Tongue (tissue), 1 donor: ENCODE measurements at regions not wholly inside any gene's neighbourhood (a gene's known extent, or its start where the extent isn't known, plus 50 kb on each side); places are given as distances from the start of the nearest gene placed in this dataset.
"Not testable (repeated sequence)": the region's sequence is repeated elsewhere in the genome, so short reads cannot be mapped to it uniquely, and the experiment has no call there.

Source experiments
- DNase-seq: peaks from one replicate; pipeline ENCODE4 v3.0.0-alpha.2; 2015

DNA sequence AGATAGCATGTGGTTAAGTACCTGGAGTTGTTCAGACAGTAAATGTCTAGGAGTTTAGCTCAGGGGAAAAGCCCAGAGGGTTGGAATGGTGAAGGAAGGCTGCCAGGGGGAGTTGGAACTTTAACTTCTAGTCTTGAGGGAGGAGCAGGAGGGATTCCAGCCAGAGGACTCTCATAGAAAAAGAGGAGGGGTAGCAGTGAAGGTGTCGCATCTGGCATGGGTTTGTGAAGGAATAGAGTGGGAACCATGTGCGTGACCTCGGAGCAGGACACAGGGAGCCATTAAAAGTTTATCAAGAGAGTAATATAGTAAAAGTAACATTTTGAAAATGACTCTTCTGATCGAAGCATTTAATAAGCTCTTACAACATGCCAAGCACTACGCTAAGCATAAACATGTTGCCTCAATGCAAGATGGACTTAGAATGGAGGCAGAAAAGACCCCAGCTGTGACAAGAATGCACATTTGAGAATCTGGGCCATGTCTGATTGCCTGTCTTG is 632.4 kb upstream of the CAMK1G start:
- no peak for DNase-seq

DNA sequence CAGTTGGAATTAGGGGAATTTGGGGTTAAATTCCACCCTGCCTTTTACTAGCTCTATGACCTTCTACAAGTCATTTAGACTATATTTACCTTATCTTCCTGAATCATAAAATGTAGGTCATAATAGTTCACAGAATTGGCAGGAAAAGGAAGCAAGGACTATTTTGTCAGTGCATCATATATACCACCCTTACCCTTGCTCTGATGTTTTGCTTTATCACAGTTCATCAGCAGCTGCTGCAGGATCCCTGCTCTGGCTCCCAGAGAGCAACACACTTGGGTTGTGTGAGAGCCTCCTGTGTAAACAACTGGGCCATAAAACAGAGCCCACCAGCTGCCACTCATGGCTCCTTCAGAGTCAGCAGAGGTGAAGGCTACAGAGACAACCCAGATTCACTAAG is 631.6 kb upstream of the CAMK1G start:
- no peak for DNase-seq

DNA sequence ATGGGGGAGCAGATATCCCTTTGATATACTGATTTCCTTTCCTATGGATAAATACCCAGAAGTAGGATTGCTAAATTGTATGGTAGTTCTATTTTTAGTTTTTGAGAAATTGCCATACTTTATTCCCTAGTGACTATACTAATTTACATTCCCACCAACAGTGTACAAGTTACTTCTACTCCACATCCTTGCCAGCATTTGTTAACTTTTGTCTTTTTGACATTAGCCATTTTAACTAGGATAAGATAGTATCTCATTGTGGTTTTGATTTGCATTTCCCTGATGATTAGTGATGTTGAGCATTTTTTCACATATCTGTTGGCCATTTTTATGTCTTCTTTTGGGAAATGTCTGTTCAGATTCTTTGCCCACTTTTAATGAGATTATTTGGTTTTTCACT is 620.6 kb upstream of the CAMK1G start:
- no peak for DNase-seq

DNA sequence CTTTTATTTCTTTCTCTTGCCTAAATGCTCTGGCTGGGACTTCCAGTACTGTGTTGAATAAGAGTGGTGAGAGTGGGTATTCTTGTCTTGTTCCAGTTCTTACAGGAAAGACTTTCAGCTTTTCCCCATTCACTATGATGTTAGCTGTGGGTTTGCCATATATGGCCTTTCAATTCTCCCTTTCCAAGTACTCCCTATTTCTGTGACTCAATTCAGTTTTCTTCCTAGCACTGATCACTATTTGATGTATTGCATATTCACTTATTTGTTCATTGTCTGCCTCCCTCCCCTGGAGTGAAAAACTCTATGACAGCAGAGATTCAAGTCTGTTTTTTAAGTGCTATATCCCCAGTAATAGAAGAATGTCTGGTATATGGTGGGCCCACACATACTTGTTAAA is 618.2 kb upstream of the CAMK1G start:
- no peak for DNase-seq

DNA sequence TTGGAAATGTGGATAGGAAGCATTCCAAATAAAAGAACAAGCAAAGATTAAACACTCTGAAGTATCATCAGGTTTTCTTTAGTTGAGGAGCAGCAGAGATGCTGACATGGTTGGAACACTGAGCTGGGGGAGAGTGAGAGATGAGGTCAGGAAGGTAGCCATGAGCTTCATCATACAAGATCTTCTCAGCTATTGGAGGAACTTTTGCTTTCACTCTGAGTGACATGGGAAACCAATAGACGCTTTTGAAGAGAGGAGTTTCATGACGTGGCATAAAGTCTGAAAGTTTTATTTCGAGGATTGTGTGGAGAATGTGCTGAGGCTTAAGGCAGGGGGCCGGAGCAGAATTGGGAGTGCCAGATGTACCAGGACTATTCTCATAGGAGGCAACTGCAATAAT is 616.2 kb upstream of the CAMK1G start:
- DNase-seq, result no peak

DNA sequence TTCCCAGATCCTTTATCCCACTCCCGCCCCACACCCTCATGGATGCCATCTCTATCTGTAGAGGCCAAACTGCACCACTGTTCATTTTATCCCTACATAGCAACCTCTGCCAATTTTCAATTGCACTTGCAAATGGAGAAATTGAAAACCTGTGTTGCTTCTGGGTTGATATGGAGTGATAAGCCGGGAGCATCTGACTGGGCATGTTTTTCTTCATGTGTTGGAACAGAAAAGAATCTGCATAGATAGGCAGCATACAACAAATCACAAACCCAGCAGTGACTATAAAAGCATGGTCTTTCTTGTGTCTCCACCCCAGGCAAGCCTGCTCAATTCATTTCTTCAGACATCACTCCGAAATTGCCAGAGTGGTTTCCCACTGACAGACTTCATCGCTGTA is 608.8 kb upstream of the CAMK1G start:
- no peak for DNase-seq

DNA sequence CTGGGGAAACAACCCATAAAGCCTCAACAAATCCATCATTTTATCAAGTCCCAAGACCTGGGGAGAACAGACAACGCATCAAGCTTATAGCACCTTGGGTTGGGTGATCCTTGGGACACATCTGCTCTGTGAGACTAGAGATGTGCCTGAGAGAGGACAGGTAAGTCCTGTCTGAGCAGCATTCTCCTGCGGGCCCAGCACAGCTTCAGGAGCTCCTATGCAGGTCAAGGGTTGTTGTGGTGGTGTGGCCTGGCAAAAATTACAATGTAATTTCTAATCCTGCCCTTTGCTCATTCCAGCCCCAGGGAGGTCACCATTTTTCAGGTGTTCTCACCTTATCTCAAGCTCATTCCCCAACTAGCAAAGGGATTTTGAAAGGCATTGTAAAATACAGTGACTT is 608.1 kb upstream of the CAMK1G start:
- no peak for DNase-seq

DNA sequence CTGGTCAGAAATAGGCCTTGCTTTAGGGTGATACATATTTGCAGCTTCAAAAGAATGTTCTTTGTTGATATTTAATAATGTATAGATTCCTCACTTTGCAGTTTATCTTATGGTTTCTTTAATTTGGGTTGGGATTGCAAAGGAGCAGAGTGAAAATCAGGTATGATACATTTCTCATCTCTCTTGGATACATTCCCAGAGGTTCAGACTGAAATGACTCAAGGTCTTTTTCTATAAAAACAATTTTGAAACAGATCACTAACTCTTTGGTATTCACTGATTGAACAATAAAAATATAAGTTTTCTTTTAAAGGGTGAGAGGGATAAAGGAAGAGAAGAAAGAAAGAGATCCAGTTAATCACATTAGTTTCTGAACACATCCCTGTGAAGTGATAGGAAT is 606.5 kb upstream of the CAMK1G start:
- DNase-seq, result no peak

DNA sequence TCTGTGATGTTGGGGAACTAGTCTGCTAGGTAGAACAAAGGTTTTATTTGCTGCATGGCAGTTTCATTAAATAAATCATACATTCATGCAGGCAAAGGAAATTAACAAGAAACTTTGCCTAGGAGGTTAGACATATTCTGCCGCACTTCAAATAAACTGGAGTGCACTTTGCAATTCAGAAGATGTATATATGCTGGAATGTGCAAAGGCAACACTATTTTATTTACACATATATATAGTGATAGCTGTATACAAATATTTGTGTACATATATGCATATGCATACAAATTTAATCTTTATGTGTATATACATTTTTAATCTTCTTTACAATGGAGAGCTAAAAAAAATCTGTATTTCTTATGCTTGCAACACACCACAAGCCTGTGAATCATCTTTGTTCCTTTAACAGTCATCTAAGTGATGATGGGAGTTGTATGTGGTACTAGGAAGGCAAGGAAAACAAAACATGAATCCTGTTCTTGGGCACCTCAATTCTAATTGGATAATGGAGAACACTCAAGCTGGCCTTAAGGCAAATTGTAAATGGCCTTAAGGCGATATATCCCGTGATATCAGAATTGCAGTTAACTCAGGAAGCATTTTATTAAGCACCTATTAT is 605.8 kb upstream of the CAMK1G start:
- no peak for DNase-seq

DNA sequence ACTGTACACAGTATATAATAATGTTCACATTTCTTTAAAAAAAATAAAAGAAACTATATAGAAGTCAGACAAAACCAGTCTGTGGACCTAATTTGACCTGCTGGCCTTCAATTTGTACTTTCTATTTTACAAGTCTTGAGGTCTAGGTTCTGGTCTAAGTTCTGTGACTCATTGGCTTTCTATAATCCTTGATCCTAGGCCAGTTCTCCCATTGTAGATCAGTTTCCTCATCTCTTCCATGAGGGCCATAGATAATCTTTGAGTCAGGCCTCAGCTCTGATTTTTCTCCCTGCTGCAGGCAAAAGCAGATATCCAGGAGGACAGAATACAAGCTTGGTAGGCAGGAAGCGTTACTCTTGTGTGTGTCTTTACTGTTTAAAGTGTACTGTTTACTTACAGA is 603.7 kb upstream of the CAMK1G start:
- DNase-seq, result no peak

DNA sequence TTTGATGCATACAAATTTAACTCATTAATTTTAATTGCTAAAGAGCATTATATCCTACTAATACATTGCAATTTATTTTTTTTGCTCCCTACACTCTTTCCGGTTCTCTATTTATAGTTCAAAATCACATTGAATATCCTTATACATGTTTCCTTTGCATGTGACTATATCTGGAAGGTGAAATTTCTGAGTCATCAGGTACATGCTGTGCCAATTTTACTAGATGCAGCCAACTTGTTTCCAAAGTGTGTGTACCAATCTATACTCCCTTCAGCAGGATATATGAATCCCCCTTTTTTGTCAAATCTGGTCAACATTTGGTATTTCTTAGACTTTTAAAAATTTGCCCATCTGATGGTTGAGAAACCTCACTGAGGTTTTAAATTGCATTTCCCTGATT is 602.9 kb upstream of the CAMK1G start:
- no peak for DNase-seq

DNA sequence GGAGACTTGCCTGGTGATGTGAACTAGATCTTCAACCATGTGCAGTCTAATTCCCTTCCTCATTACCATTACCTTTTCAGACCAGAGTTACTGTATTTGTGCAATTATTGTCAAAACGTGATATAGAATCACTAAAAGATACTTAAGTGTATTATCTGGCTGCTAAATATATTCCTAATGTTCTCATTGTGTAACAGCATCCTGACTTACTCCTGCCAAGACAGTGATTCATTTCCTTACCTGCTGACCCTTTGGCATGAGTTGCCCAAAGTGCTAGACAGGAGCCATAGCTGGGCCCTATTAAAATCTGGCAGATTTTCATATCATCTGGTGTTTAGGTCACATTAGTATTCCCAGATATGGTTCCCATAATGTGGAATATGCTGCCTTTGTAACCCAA is 598.3 kb upstream of the CAMK1G start:
- no peak for DNase-seq

DNA sequence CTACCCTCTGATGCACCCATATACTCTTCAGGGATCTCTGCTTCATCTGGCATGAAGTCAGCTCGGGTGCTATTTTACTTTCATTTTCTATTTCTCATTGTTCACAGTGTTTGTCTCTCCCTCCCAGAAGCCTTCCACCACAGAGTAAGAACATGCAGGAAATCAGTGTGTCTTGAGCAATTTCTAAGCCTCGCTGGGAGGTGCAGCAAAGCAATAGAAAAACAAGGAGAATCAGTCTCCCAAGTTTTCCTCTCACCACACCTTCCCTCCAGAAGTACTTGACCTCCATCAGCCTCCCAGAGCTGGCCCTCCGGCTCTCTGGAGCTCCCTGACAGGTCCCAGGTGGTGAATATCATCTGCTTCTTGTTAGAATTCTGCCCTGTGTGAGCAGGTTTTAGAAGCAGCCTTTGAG is 594.7 kb upstream of the CAMK1G start:
- DNase-seq, result peak; percentile 28

DNA sequence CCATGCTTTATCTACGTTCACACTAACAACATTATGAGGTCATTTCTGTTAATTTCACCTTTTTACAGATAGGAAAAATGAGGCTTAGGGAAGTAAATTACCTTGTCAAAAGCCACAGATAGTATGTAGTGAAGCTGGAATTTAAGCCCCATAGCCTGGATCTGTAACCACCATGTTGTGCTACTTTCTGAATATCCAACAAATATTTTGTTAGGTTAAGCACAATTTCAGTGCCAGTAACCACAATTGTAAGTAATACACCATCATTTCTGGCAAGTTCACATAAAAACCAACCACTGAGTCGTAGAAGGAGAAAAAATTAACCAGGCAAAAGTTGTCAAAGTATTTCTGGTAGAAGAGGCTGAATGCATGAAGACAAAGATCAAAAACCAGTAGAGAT is 593.1 kb upstream of the CAMK1G start:
- DNase-seq, result no peak

DNA sequence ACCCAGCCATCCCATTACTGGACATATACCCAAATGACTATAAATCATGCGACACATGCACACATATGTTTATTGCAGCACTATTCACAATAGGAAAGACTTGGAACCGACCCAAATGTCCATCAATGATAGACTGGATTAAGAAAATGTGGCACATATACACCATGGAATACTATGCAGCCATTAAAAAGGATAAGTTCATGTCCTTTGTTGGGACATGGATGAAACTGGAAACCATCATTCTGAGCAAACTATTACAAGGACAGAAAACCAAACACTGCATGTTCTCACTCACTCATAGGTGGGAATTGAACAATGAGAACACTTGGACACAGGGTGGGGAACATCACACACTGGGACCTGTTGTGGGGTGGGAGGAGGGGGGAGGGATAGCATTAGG is 586.5 kb upstream of the CAMK1G start:
- not testable (repeated sequence) for DNase-seq

DNA sequence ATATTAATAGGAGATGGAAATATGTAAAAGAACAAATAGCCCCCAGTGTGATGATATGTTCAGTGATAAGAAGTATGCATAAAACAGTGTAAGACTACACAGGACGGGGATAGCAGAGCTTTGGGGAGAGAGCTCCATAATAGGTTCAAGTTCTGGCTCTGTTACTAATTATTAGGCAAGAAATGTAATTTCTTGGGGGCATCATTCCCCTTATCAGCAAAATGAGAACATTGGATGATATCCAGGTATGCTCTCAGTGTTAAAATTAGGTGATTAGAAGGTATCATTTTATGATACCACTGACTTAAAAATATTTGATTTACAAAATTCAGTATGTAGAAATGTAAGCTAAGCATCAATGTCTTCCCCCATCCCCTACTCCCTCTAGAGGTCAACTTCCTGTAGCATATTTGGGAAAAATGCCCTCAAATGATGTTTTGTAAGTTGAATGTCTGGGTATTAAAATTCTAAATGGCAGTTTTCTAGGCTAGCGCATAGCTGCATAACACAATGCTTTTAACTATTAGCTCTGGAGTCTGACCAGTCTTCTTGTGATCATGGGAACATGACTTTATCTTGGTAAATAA is 585.7 kb upstream of the CAMK1G start:
- DNase-seq, result no peak

DNA sequence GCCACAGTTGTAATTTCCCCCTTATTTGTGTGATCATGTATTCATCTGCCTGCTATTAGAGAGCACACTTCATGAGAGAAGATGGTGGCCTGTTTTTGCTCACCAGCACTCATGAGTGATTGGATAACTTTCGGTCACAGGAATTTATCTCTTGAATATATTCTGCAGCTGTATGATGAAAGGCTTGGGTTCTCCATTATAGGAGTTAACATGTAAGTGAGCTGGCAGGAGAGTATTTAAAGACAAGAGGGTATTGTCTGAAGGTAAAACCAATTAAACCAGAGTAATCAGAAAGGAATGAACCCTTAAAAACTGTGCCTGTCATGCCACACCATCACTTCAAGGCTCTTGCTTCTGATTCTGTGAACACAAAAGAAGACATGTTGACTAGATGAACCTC is 574.9 kb upstream of the CAMK1G start:
- no peak for DNase-seq

DNA sequence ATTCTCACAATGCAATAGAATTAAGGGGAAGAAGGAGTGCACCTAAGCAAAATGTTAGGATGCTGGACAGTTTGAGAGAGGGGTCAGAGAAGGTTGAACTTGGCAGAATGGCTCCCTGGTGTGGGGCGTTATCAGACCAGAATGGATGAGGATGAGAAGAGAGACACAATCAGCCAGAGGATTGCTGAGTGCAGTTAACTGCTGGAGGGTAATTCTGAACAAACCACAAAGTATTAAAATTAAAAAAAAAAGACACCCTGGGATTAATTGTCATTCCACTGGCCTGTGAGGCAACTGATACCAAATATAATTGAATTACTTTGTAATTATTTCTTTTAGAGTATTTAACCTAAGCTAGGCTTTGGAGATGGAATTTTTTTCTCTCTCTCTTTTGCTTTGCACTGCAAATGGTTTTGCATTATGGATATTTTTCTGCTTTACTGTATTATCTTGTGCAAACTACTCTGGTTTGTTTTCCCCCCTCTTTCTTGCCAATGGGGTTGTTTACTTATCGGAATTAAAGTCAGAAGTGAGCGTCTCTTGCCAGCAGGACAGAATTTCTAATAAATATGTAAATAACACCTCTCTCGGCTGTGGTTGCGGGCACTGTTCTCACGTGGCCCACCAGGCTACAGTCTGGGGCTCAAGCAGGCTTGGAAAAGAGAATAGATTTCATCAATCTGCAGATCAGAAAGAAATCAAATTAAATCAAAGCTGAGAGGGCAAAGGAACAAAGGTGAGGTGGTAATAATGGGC is 572.9 kb upstream of the CAMK1G start:
- no peak for DNase-seq

DNA sequence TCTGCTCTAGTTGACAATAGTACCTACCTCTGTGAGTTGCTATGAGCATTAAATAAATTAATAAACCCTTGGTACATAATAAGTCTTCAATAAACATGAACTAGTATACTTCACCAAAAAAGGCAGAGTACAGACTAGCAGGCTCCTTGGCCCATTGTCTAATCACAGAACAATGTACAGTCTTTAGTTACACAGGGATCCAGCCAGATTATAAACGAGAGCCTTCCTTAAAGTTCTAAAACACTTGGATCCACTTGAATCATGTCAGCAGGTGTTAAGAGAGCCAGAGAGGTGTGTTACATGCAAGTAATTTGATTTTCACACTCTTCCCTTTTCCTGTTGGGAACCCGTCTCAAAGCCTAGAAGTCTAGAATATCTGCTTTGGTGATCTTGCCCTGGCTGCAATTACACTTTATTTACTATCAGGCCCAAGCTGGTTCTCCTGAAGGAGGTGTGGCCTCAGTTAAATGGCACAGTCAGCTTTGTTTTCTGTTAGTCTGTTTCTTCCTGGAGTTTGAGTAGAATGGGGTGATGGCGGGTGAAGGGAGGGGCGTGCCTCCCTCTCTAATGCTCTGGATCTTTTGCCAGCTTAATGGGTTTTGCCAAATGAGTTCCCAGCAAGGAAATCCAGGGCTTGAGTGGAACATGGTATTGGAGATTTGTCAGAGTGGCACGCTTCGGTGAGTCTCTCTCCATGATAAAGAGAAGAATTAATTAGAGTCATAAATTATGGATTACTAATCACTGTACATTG is 570.9 kb upstream of the CAMK1G start:
- no peak for DNase-seq

DNA sequence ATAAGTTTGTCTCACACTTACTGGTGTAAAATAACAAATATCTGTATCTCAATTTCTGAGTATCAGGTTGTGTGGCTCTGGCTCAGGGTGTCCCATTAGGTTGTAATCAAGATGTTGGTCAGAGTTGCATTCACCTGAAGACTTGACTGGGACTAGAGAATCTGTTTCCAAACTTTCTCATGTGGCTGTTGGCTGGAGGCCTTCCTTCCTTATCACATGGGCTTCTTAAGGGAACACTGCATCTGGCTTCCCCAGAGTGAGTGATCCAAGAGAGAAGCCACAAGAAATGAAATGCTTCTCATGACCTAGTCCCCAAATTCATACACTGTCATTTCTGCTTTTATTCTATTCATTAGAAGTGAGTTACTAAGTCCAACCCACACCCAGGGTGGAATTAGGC is 568.4 kb upstream of the CAMK1G start:
- no peak for DNase-seq

DNA sequence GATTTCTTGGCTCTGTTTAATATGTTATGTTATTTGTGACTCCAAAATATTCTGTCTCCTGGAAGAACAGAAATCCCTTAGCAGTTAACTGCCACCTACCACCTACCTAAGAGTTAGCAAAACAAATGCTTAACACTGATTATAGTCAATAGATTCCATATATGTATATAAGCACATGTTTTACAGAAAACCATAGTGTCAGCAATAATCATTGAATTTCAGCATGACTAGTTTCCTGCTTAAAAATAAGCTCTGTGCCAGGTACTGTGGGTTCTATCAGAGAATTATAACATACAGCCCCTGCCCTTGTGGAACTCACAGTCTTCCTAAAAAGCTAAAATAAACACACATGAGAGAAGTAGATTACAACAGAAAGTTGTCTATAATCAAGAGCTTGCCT is 561.9 kb upstream of the CAMK1G start:
- no peak for DNase-seq

DNA sequence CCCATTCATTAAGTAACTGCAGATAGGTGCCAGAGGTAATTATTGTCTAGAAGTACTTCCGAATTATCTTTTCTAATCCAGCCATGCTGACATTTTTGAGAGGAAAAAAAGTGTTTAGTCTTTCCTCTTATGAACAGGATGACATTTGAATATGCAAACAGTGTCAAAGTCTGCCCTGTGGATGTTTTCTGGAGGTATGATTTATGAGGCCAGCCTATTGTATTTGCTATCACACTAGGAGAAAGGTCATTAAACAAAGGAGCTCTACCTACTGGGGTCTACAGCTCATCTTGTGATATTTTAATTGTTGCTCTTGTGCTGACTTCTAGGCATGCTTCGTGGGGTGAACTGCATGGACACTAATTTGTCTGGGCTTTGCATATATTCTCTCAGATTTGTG is 559.7 kb upstream of the CAMK1G start:
- no peak for DNase-seq

DNA sequence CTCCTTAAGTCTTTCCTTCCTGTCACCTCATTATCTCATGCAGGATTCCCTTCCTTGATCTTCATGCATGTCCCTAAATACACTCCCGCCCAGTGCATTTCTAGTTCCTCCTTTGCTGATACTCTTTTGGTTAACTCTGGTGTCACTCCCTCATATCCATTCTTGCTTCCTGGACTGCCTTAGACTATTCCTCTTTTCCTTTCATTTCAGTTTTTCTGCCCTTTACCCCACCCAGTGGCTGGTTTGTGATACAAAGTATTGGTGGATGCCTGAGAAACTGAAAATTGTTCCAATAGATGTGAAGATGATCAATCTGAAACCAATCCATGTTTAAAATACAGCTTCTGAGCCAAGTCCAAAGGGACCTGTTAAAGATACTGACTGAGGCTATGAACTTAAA is 553.8 kb upstream of the CAMK1G start:
- DNase-seq, result peak; percentile 2
